ENCODE measurements at regions not wholly inside any gene's neighbourhood (a gene's known extent, or its start where the extent isn't known, plus 50 kb on each side); places are given as distances from the start of the nearest gene placed in this dataset.

DNA sequence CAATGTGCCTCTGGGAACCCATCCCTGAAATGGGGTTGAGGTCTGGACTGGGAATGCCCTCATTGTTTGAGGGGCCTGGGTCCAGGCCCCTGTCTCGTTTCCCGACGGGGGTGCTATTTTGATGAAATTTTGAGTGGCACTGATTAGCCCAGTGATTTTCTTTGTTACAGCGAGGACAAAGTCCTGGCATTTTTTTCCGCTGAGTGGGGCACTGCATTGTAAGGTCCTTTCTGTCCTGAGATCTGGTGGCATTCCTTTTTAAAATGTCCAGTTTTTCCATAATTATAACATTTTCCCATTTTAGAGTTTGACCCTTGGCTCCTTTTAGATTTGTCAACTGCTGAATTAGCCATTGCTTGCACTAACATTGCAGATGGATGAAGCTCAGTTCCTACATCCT is 69.7 kb upstream of the INCENP start:
- no peak overlapping the region for H3K27ac ChIP-seq (ENCODE audit: low read depth, low read length)
- no peaks in the 10 kb centered on the region for H3K36me3 ChIP-seq (ENCODE audit: control insufficient read depth, insufficient read depth, low read length)
- no peak overlapping the region for H3K4me3 ChIP-seq (ENCODE audit: low read length)
- no peak overlapping the region for H3K9ac ChIP-seq (ENCODE audit: low read length)
- H3K4me1 ChIP-seq (ENCODE audit: control insufficient read depth, insufficient read depth, low read length), result no peaks in the 10 kb centered on the region
- no peaks in the 10 kb centered on the region for H3K27me3 ChIP-seq (ENCODE audit: control insufficient read depth, insufficient read depth, low read length)

GRCh38 chr11:62050716-62051115 is 73.1 kb upstream of the INCENP start:
- no peaks in the 10 kb centered on the region for H3K4me1 ChIP-seq (ENCODE audit: control insufficient read depth, insufficient read depth, low read length)
- H3K27me3 ChIP-seq (ENCODE audit: control insufficient read depth, insufficient read depth, low read length), result no peaks in the 10 kb centered on the region
- H3K9ac ChIP-seq (ENCODE audit: low read length), result no peak overlapping the region
- no peak overlapping the region for H3K27ac ChIP-seq (ENCODE audit: low read depth, low read length)
- H3K36me3 ChIP-seq (ENCODE audit: control insufficient read depth, insufficient read depth, low read length), result no peaks in the 10 kb centered on the region
- H3K4me3 ChIP-seq (ENCODE audit: low read length), result no peak overlapping the region

- Histone ChIP-seq H3K36me3 (ENCODE audit: control insufficient read depth, insufficient read depth, low read length) (no peaks in the 10 kb centered on the region), H3K27me3 (ENCODE audit: control insufficient read depth, insufficient read depth, low read length) (no peaks in the 10 kb centered on the region), H3K4me3 (ENCODE audit: low read length) (no peak overlapping the region), H3K9ac (ENCODE audit: low read length) (no peak overlapping the region), H3K4me1 (ENCODE audit: control insufficient read depth, insufficient read depth, low read length) (no peaks in the 10 kb centered on the region), H3K27ac (ENCODE audit: low read depth, low read length) (no peak overlapping the region)
Measured at GRCh38 chr11:62048100-62048499, 75.7 kb upstream of the INCENP start.

- no peak overlapping the region for H3K27ac ChIP-seq (ENCODE audit: low read depth, low read length)
- H3K9ac ChIP-seq (ENCODE audit: low read length), result no peak overlapping the region
- H3K4me1 ChIP-seq (ENCODE audit: control insufficient read depth, insufficient read depth, low read length), result no peaks in the 10 kb centered on the region
Measured at GRCh38 chr11:62046568-62047100, 77.2 kb upstream of the INCENP start.

GRCh38 chr11:62044639-62045121 is 77.2 kb upstream of the FTH1 start:
- no peaks in the 10 kb centered on the region for H3K36me3 ChIP-seq (ENCODE audit: control insufficient read depth, insufficient read depth, low read length)

More at GRCh38 chr11:62046568-62047100, 77.2 kb upstream of the INCENP start:
- no peaks in the 10 kb centered on the region for H3K27me3 ChIP-seq (ENCODE audit: control insufficient read depth, insufficient read depth, low read length)
- H3K36me3 ChIP-seq (ENCODE audit: control insufficient read depth, insufficient read depth, low read length), result no peaks in the 10 kb centered on the region
- no peak overlapping the region for H3K4me3 ChIP-seq (ENCODE audit: low read length)

DNA sequence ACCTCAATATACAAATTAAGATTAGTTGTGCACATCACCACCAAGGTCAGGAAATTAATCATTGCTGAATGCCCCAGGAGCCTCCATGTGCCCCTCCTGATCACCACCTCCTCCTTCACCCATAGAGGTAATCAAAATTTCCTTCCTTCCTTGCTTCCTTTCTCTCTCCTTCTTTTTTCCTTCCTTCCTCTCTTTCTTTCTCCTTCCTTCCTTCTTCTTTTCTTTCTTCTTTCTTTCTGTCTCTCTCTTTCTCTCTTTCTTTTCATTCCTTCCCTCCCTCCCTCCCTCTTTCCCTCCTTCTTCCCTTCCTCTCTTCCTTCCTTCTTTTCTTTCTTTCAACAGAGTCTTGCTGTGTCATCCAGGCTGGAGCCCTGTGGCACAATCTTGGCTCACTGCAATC is 67.9 kb upstream of the FTH1 start:
- H3K36me3 ChIP-seq (ENCODE audit: control insufficient read depth, insufficient read depth, low read length), result no peaks in the 10 kb centered on the region
- H3K4me3 ChIP-seq (ENCODE audit: low read length), result no peak overlapping the region
- no peak overlapping the region for H3K9ac ChIP-seq (ENCODE audit: low read length)
- H3K27me3 ChIP-seq (ENCODE audit: control insufficient read depth, insufficient read depth, low read length), result no peaks in the 10 kb centered on the region
- H3K4me1 ChIP-seq (ENCODE audit: control insufficient read depth, insufficient read depth, low read length), result no peaks in the 10 kb centered on the region
- no peak overlapping the region for H3K27ac ChIP-seq (ENCODE audit: low read depth, low read length)

More at GRCh38 chr11:62044639-62045121, 77.2 kb upstream of the FTH1 start:
- Histone ChIP-seq H3K4me3 (ENCODE audit: low read length) (no peak overlapping the region), H3K4me1 (ENCODE audit: control insufficient read depth, insufficient read depth, low read length) (no peaks in the 10 kb centered on the region), H3K9ac (ENCODE audit: low read length) (no peak overlapping the region), H3K27ac (ENCODE audit: low read depth, low read length) (no peak overlapping the region), H3K27me3 (ENCODE audit: control insufficient read depth, insufficient read depth, low read length) (no peaks in the 10 kb centered on the region)

- Histone ChIP-seq H3K4me1 (ENCODE audit: control insufficient read depth, insufficient read depth, low read length) (no peaks in the 10 kb centered on the region), H3K27ac (ENCODE audit: low read depth, low read length) (no peak overlapping the region), H3K27me3 (ENCODE audit: control insufficient read depth, insufficient read depth, low read length) (no peaks in the 10 kb centered on the region), H3K9ac (ENCODE audit: low read length) (no peak overlapping the region), H3K4me3 (ENCODE audit: low read length) (no peak overlapping the region), H3K36me3 (ENCODE audit: control insufficient read depth, insufficient read depth, low read length) (no peaks in the 10 kb centered on the region)
Measured at GRCh38 chr11:62034036-62034338, 66.6 kb upstream of the FTH1 start.

DNA sequence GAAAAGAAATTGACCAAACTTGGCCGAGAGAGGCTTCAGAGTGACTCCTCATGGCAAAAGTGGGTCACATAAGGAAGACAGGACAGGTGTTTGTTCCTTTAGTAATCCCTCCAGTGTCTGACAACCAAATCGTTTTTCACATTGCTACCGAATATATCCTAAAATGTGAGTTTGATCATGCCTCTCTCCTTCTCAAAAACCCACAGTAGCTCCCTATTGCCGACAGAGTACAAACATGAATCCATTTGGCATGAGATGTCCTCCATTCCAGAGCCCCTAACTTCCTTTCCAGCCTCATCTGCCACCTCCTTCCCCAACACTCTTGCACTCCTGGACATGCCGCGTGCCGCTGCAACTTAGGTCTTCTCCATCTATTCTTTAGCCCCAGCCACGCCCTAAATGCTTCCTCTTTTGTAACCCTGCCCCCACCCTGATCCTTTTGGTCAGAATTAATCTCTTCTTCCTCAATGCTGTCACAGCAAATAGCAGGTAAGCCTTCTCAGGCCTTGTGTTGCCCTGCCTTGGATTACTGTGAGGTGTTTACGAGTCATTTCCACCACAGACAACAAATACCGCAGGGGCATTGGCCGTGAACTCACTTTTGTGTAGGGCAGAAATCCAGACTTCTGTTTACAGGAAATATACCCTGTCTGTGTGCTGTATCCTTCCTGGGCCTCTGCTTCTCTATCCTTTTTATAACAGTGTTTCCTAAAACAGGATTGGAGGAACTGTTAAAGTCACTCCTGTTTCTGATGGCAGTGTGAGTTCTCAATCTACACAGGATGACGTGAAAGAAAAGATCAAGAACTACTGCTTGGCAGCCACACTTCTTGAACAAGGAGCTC is 66.0 kb upstream of the FTH1 start:
- H3K4me1 ChIP-seq (ENCODE audit: control insufficient read depth, insufficient read depth, low read length), result no peaks in the 10 kb centered on the region
- no peak overlapping the region for H3K27ac ChIP-seq (ENCODE audit: low read depth, low read length)
- no peak overlapping the region for H3K9ac ChIP-seq (ENCODE audit: low read length)
- no peaks in the 10 kb centered on the region for H3K36me3 ChIP-seq (ENCODE audit: control insufficient read depth, insufficient read depth, low read length)
- no peaks in the 10 kb centered on the region for H3K27me3 ChIP-seq (ENCODE audit: control insufficient read depth, insufficient read depth, low read length)
- H3K4me3 ChIP-seq (ENCODE audit: low read length), result no peak overlapping the region

GRCh38 chr11:62030071-62030684 is 62.7 kb upstream of the FTH1 start:
- Histone ChIP-seq H3K4me3 (ENCODE audit: low read length) (no peak overlapping the region), H3K36me3 (ENCODE audit: control insufficient read depth, insufficient read depth, low read length) (no peaks in the 10 kb centered on the region), H3K27me3 (ENCODE audit: control insufficient read depth, insufficient read depth, low read length) (no peaks in the 10 kb centered on the region), H3K4me1 (ENCODE audit: control insufficient read depth, insufficient read depth, low read length) (no peaks in the 10 kb centered on the region), H3K9ac (ENCODE audit: low read length) (no peak overlapping the region), H3K27ac (ENCODE audit: low read depth, low read length) (no peak overlapping the region)

- H3K27me3 ChIP-seq (ENCODE audit: control insufficient read depth, insufficient read depth, low read length), result no peaks in the 10 kb centered on the region
- no peaks in the 10 kb centered on the region for H3K36me3 ChIP-seq (ENCODE audit: control insufficient read depth, insufficient read depth, low read length)
- no peaks in the 10 kb centered on the region for H3K4me1 ChIP-seq (ENCODE audit: control insufficient read depth, insufficient read depth, low read length)
- no peak overlapping the region for H3K27ac ChIP-seq (ENCODE audit: low read depth, low read length)
- no peak overlapping the region for H3K9ac ChIP-seq (ENCODE audit: low read length)
- H3K4me3 ChIP-seq (ENCODE audit: low read length), result no peak overlapping the region
Measured at GRCh38 chr11:62026739-62027370, 59.4 kb upstream of the FTH1 start.

GRCh38 chr11:62025487-62026105 is 58.2 kb upstream of the FTH1 start:
- Histone ChIP-seq H3K9ac (ENCODE audit: low read length) (no peak overlapping the region), H3K4me3 (ENCODE audit: low read length) (peak overlapping the region; percentile 25), H3K4me1 (ENCODE audit: control insufficient read depth, insufficient read depth, low read length) (no peaks in the 10 kb centered on the region), H3K27ac (ENCODE audit: low read depth, low read length) (peak overlapping the region; percentile 32), H3K27me3 (ENCODE audit: control insufficient read depth, insufficient read depth, low read length) (no peaks in the 10 kb centered on the region), H3K36me3 (ENCODE audit: control insufficient read depth, insufficient read depth, low read length) (no peaks in the 10 kb centered on the region)

DNA sequence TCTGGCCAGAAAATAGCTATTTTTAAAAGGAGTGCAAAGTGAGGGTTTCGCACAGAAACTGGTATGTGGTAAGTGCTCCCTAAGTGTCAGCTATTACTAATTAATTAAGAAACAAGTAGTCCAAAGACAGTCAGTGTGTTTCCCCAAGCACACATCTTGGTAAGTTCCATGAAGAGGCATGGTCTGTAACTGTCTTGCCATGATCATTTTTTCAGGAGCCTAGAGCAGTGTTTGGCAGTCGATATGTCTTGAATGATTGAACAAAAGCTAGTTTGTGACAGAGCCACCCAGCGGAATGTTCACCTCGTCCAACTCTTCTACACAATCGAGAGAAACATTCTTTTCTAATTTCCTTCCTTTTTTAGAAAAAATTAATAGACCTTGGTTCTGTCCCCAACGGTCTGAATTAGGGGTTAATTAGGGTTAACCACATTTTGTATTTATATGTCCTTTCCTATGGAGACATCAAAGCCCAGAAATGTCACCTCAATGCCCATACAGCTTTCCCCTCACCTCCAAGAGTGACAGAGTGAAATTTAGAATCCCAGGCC is 57.6 kb upstream of the FTH1 start:
- Histone ChIP-seq H3K27me3 (ENCODE audit: control insufficient read depth, insufficient read depth, low read length) (no peaks in the 10 kb centered on the region), H3K4me1 (ENCODE audit: control insufficient read depth, insufficient read depth, low read length) (no peaks in the 10 kb centered on the region), H3K9ac (ENCODE audit: low read length) (peak overlapping the region; percentile 40), H3K27ac (ENCODE audit: low read depth, low read length) (peak overlapping the region; percentile 32), H3K36me3 (ENCODE audit: control insufficient read depth, insufficient read depth, low read length) (no peaks in the 10 kb centered on the region), H3K4me3 (ENCODE audit: low read length) (no peak overlapping the region)

Measured in rectal smooth muscle tissue (tissue), 1 donor.